H1 (cell line): ENCODE measurements at regions not wholly inside any gene's neighbourhood (a gene's known extent, or its start where the extent isn't known, plus 50 kb on each side); places are given as distances from the start of the nearest gene placed in this dataset.

Experiments used
- JUND ChIP-seq: IDR thresholded peaks from 2 replicates; pipeline ENCODE4 v1.6.1; 2011; ENCODE audit warnings: mild to moderate bottlenecking, improper control_type of control experiment, low read length
- KDM4A ChIP-seq: IDR thresholded peaks from one replicate; pipeline ENCODE4 v1.7.1; 2012; ENCODE audit warnings: low read depth, mild to moderate bottlenecking, moderate library complexity, low read length, inconsistent platforms; ENCODE audit not compliant: severe bottlenecking
- NRF1 ChIP-seq: IDR thresholded peaks from 2 replicates; pipeline ENCODE4 v1.6.1; 2011; ENCODE audit warnings: mild to moderate bottlenecking, low read depth, low read length, improper control_type of control experiment
- POU5F1 ChIP-seq: IDR thresholded peaks from 2 replicates; pipeline ENCODE4 v1.6.1; 2011; ENCODE audit warnings: low read depth, mild to moderate bottlenecking, low read length, moderate library complexity
- SRF ChIP-seq: IDR thresholded peaks from 2 replicates; pipeline ENCODE4 v1.6.1; 2011; ENCODE audit warnings: mild to moderate bottlenecking, low read depth, low read length, moderate library complexity
- TBP ChIP-seq: IDR thresholded peaks from 2 replicates; pipeline ENCODE4 v1.6.1; 2011; ENCODE audit warnings: low read depth, low read length, improper control_type of control experiment

- TF ChIP-seq SRF (no peak), POU5F1 (no peak), TBP (no peak), NRF1 (no peak), JUND (no peak), KDM4A (no peak)
Measured at GRCh38 chr4:127080141-127080540, 552.6 kb upstream of the INTU start (continued).
